C4-2B (cell line): ENCODE measurements at regions not wholly inside any gene's neighbourhood (a gene's known extent, or its start where the extent isn't known, plus 50 kb on each side); places are given as distances from the start of the nearest gene placed in this dataset.

Experiments used
- ZFX ChIP-seq: fragments of 450-650 bp; IDR thresholded peaks from 2 replicates; pipeline ENCODE4 v1.6.1; 2017
- TF ChIP-seq, protein P1 (sequence below): fragments of 450-650 bp; conservative IDR thresholded peaks from 2 replicates; pipeline ENCODE4 v1.5.1; 2017; ENCODE audit warnings: mild to moderate bottlenecking

- TF ChIP-seq, protein P1, sequence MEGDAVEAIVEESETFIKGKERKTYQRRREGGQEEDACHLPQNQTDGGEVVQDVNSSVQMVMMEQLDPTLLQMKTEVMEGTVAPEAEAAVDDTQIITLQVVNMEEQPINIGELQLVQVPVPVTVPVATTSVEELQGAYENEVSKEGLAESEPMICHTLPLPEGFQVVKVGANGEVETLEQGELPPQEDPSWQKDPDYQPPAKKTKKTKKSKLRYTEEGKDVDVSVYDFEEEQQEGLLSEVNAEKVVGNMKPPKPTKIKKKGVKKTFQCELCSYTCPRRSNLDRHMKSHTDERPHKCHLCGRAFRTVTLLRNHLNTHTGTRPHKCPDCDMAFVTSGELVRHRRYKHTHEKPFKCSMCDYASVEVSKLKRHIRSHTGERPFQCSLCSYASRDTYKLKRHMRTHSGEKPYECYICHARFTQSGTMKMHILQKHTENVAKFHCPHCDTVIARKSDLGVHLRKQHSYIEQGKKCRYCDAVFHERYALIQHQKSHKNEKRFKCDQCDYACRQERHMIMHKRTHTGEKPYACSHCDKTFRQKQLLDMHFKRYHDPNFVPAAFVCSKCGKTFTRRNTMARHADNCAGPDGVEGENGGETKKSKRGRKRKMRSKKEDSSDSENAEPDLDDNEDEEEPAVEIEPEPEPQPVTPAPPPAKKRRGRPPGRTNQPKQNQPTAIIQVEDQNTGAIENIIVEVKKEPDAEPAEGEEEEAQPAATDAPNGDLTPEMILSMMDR: no peak
- TF ChIP-seq ZFX: no peak
Observed at GRCh38 chr17:74009056-74009625, 194.3 kb upstream of the RPL38 start.
